GM03348 (cell line): ENCODE measurements at regions not wholly inside any gene's neighbourhood (a gene's known extent, or its start where the extent isn't known, plus 50 kb on each side); places are given as distances from the start of the nearest gene placed in this dataset.

Experiments used
- DNase-seq: peaks from one replicate; pipeline ENCODE4 v3.0.0; 2012; ENCODE audit warnings: low spot score

DNA sequence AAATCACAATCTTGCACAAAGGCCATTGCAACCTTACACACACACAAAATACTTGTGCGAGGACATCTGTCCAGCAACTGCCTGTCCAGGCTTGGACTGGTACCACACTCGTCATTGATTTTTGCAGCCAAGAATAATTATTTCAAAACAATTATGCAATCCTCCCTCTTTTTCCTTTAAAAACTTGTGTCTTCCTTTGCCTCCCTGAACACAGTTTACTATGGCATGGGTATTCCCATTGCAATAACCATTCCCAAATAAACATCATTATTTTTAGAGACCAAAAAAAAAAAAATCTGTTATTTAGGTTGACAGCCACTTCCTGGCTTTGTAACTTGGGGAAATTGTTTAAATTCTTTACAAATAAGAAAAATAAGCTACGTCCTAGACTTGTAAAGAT, 54.0 kb downstream of the C11orf91 start:
- DNase-seq, result no peak

DNA sequence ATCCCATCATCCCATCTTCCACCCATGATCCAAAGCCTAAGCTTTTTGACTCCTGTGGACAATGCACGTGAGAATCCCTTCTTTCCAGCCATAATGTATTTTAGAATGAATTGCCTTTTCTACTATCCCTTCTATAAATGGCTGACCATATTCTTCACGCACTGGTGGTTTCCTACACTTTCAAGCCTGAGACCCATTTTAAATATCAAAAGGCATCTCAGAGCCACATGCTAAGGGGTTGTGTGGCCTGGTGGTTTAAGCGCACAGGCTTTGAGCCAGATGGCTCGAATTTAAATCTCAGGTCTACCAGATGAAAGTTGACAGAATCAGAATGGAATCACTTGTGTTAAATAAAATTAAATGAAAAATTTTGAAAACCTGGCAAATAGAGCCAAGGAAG, 54.5 kb downstream of the C11orf91 start:
- no peak for DNase-seq

- no peak for DNase-seq
Measured at GRCh38 chr11:33645686-33646085, 54.9 kb downstream of the C11orf91 start.

DNA sequence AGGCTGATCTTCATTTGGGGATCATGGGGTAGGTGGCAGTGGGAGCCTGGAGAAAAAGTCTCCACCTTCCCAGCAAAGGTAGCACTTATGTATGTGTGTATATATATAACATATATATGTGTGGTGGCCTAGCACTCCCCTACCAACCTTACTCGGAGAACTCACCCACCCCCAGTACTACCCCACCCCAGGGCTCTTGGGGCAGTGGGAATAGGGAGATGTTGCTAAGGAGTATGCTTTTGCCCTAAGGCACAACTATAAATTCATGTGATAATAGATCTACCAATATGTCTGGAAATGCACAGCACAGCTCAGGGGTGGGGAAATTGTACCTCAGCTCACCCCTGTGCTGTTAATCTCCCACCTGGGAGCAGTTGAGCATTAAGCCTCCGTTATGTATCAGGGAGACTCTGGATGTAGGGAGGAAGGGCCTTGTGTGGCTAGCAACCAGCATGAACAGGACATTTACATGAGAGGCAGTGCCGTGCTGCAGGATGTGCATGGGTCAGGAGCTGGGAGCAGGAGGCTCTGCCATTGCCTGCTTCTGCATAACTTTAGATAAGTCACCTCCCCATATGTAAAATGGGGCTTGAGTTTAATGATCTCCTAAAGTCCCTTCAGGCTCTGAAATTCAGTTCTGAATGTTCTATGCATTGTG, 57.3 kb downstream of the C11orf91 start:
- DNase-seq, result no peak

DNA sequence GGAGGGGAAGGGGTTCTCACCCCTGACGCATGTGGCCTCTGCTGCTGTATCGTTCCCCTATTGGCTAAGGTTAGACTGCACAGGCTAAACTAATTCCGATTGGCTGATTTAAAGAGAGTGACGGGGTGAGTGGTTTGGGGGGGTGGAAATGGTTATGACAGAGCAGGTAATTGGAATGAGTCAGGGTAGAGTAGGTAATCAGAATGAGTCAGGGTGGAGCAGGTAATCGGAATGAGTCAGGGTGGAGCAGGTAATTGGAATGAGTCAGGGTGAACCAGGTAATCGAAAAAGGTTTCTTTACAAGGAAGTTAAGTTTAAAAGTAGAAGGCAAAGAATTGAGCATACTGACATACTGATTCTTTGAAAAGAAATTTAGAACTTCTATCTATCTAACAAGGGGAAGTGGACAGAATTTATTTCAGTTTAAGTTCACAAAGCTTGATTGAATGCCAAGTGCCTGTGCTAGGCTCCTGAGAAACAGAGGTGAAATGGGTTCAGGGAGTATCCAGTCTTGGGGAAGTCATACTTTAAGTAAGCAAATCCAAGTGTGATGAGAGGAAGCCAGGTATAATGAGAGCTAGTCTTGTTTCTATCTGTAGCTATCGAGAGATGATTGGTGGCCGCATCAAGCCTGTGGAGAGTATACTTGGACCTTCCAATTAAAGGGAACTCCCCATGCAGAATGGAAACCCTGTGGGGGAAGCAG, 58.0 kb downstream of the C11orf91 start:
- no peak for DNase-seq

DNA sequence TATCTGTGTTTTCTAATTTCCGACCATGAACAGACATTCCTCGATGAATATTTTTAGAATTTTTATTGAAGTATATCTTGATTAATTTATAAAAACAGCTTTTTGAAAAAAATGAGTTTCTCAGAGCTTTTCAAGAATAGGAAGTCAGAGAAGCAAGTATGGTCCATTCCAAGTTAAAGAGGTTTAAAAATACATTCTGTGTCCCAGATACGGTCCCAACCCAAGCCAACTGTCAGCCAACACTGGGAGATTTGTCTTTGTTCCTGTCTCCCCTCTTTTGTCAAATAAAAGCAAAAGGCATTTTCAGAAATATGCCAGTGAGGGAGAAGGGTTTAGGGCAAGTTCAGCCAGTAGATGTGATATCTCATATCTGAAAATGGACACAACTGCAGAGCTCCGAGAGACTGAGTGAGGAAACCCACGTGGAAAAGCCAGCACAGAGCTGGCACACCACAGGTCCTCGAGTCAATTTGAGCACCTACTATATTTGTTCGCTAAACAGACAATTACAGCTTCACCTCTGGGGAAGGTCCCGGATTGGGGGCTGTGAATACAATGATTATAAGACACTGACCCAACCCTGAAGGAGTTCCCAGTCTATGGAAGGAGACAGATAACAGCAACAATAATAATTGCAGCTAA, 59.8 kb downstream of the C11orf91 start:
- no peak for DNase-seq

- no peak for DNase-seq
Measured at GRCh38 chr11:33638608-33639007, 62.0 kb downstream of the C11orf91 start.

DNA sequence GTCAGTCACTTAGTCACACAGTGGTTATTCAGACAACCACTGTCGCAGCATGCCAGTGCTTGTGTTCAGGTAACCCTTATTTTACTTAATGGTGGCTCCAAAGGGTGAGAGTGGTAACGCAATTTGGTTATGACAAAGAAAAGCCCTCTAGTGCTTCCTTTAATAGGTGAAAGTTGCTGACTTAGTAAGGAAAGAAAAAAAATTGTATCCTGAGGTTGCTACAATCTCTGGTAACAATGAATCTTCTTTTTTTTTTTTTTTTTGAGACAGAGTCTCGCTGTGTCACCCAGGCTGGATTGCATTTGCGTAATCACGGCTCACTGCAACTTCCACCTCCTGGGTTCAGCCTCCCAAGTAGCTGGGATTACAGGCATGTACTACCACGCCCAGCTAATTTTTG, 64.5 kb downstream of the C11orf91 start:
- DNase-seq, result peak; percentile 41

DNA sequence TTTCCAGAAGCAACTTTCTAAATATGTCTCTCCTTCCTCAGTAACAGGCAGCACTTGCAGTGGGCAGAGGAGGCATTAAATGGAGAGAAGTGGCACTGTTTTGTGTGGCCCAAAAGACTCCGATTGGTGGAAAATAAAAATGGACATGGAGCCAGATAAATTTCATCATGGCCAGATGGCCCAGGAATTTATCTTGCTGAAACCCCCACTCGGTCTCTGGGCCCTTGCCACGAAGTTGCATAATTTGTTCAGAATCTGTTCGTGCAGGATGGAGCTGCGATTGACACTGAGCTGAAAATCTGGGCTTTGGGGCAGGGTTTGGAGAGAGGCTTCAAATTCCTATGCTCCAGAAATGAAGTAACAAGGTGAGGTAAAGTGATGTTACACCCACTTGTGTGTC, 65.5 kb downstream of the C11orf91 start:
- DNase-seq, result peak; percentile 74

- peak; percentile 60 for DNase-seq
Measured at GRCh38 chr11:33634291-33634834, 66.3 kb downstream of the C11orf91 start.

GRCh38 chr11:33633251-33634003, 67.2 kb downstream of the C11orf91 start:
- peak; percentile 49 for DNase-seq

DNA sequence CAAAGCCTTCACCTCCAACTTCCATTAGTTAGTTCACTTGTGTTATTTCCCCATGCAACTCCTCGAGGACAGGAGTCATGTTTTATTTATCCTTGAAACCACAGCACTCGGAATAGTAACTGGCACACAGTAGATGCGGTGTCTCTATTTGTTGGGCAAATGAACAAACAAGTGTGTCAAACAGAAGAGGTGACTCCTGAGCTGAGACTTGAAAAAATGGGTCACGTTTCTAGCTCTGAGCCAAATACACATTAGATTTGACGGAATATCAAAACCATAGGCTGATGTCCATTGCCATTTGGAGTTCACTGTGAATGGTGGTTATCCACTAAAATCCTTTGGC, 68.9 kb downstream of the C11orf91 start:
- DNase-seq, result no peak

DNA sequence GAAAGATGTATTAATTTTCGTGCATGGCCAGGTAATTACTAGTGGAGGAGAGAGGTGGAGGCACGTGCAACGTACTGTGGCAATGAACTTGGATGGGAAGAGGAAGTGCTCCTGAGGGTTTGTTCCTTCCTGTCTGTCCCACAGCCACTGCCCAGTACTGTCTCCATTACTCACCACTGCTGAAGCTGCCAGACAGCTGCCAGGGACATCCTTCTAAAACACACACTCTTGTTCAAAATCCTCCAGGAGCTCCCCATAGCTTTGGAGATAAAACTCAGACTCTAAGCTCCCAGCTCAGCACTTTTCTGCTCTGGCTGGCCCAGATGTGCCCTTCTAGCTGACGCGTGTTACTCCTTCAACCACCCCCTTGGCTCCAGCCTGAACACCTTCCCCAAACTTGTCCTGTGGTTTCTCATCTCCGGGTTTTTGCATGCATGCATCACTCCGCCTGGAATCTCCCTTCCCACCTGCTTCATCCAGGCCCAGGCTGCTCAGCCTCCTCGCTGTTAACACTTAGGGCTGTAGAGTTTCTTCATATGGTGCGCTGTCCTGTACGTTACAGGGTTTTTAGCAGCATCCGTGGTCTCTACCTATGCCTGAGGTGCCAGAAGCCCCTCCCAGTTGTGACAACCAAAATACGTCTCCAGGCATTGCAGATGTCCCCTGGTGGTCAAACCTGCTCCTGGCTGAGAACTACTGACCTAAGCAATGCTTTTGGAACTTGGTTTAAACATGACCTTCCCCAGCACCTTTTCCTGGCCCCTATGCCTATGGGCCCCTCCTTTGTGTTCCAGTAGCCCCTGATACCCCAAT, 69.5 kb downstream of the C11orf91 start:
- no peak for DNase-seq

DNA sequence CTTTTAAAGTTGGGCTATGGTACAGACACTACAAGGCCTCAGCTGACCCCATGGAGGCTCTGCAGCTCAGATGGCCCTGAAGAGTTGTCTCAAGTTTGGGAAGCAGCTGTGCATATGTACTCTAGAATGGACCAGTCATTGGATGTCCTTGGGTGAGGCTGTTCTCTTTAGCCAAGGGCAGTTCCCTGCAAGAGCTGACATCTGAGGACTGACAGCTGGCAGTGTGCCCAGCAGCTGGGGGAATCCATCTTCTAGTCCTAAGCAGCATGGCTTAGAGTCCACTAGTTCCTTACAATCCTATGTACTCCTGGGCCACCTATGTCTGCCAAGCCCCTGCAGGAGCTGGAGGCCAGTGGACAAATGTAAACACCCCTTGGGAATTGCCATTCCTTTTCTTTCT, 76.5 kb downstream of the C11orf91 start:
- no peak for DNase-seq

DNA sequence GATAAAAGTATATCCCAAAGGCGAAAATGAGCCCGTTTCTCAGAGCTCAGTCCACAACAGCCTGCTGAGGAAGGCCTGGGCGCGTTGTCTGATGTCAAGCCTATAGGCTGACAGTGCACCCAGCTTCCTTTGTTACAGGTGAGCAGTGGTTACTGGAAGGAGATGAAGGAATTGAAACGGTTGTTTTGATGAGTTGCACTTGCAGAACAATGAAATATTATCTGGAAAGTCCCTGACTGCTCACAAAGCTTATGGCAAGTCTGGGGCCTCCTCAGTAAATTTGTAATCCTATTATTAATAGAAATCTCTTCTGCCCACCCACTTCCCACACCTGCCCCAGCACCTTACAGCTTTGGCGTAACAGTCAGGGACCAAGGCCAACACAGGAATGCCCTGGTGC, 77.8 kb downstream of the C11orf91 start:
- DNase-seq, result no peak

DNA sequence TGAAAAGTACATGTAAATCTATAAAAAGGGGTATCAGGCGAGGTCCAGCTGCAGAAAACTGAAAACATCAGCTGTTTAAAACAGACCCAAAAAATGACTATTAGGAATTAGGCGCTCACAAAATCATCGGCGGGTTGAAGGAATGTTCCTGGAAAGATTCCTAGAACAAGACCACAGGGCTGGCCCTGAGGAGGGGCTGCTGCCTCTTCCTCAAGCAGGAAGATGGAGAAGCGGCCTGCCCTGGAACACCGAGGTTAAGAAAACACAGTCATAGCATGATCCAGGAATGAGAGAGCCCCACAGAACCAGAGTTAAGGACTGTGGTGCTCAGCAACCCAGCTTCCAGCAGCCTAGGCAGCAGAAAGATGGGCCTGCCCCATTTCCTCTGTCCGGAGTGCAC, 78.4 kb downstream of the C11orf91 start:
- peak; percentile 61 for DNase-seq

DNA sequence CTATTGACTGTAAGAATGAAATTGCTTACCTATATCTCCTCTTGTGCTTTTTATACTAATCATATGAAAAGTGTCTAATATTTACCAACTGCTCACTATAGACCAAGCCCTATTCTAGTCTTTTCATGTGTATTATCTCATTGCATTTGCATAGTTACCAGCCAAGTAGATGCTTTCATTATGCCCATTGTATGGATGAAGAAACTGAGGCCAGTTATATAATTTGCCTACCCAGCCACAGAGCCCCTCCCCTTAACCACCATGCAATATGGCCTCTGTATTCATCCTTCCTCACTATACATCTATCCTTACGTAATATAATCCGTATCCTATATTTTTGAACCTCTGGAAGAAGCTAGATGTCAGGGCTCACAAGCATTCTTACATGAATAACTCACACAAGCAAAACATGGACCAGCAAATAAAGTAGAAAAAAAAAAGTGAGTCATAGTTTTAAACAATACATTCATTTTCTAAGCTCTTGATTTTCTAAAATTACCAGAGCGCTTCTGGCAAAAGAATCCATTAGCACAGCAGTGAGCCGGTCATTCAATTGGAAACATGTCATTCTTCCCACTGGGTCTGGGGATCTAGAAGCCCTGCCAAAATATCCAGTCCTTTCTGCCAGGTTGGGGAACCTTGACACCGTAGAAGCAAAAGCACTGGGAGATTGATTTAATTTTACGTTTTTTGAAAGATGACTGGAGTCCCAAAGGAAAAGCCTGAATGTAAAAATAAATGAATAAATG, 80.0 kb downstream of the C11orf91 start:
- DNase-seq, result peak; percentile 15

GRCh38 chr11:33618956-33619355, 81.7 kb downstream of the C11orf91 start:
- no peak for DNase-seq

- DNase-seq, result no peak
Measured at GRCh38 chr11:33618351-33618710, 82.3 kb downstream of the C11orf91 start.

GRCh38 chr11:33617672-33618350, 82.8 kb downstream of the C11orf91 start:
- DNase-seq, result no peak
